HL-60 (cell line): ENCODE measurements at regions not wholly inside any gene's neighbourhood (a gene's known extent, or its start where the extent isn't known, plus 50 kb on each side); places are given as distances from the start of the nearest gene placed in this dataset.

Experiments used
- DNase-seq, 2 experiments: peaks; one replicate each; pipeline ENCODE4 v3.0.0-alpha.2; 2010 to 2020; ENCODE audit warnings: low read depth in 1 of 2, low spot score in 1 of 2
- H3K27ac ChIP-seq: fragments of 250-450 bp; sonication (Bioruptor Pico); replicated peaks from 2 replicates; pipeline ENCODE4 v1.5.1; 2020; ENCODE audit warnings: mild to moderate bottlenecking, moderate library complexity
- H3K27me3 ChIP-seq: fragments of 250-450 bp; sonication (Bioruptor Pico); 2 replicates; pipeline ENCODE4 v1.5.1; 2021; ENCODE audit warnings: mild to moderate bottlenecking, moderate library complexity; ENCODE audit not compliant: insufficient read depth, poor library complexity, severe bottlenecking
- H3K4me3 ChIP-seq: replicated peaks from 2 replicates; pipeline ENCODE4 v1.5.1; 2011; ENCODE audit warnings: mild to moderate bottlenecking, control low read depth, low read length; ENCODE audit not compliant: insufficient read depth
- CTCF ChIP-seq: IDR thresholded peaks from one replicate; pipeline ENCODE4 v1.5.1; 2011; ENCODE audit warnings: low read length, control low read depth, inconsistent platforms; ENCODE audit not compliant: insufficient read depth
- GABPA ChIP-seq: IDR thresholded peaks from 2 replicates; pipeline ENCODE4 v1.6.1; 2012; ENCODE audit warnings: low read depth
- POLR2AphosphoS5 ChIP-seq: IDR thresholded peaks from 2 replicates; pipeline ENCODE4 v1.6.1; 2012; ENCODE audit warnings: low read depth
- REST ChIP-seq: IDR thresholded peaks from 2 replicates; pipeline ENCODE4 v1.6.1; 2012; ENCODE audit warnings: low read depth; ENCODE audit not compliant: insufficient replicate concordance
- SPI1 ChIP-seq: IDR thresholded peaks from 2 replicates; pipeline ENCODE4 v1.6.1; 2012; ENCODE audit warnings: low read depth, mild to moderate bottlenecking, borderline replicate concordance

- no peak for DNase-seq
- H3K27ac ChIP-seq = no peak overlapping the region
- TF ChIP-seq POLR2AphosphoS5 = no peak
- TF ChIP-seq CTCF = no peak
- TF ChIP-seq SPI1 = no peak
- no peak for TF ChIP-seq GABPA
- TF ChIP-seq REST = no peak
- H3K4me3 ChIP-seq = no peak overlapping the region
- no peaks in the 10 kb centered on the region for H3K27me3 ChIP-seq
These were observed 440.9 kb downstream of the ENC1 start for GRCh38 chr5:74199436-74200210.

GRCh38 chr5:74199005-74199404 is 441.5 kb downstream of the ENC1 start:
- no peak overlapping the region for H3K4me3 ChIP-seq
- H3K27ac ChIP-seq = no peak overlapping the region
- no peak for DNase-seq
- TF ChIP-seq REST = no peak
- TF ChIP-seq SPI1 = no peak
- no peak for TF ChIP-seq POLR2AphosphoS5
- TF ChIP-seq GABPA = no peak
- TF ChIP-seq CTCF = no peak
- H3K27me3 ChIP-seq = no peaks in the 10 kb centered on the region

- Histone ChIP-seq H3K27ac (no peak overlapping the region), H3K27me3 (no peaks in the 10 kb centered on the region), H3K4me3 (no peak overlapping the region)
- no peak for DNase-seq
- TF ChIP-seq REST = no peak
- no peak for TF ChIP-seq POLR2AphosphoS5
- TF ChIP-seq CTCF = no peak
- TF ChIP-seq SPI1 = no peak
- no peak for TF ChIP-seq GABPA
These were observed 442.4 kb downstream of the ENC1 start for GRCh38 chr5:74198156-74198555.
